ENCODE measurements at regions not wholly inside any gene's neighbourhood (a gene's known extent, or its start where the extent isn't known, plus 50 kb on each side); places are given as distances from the start of the nearest gene placed in this dataset.

GRCh38 chr12:77406219-77406905 lies 341.0 kb upstream of the E2F7 start:
- no peak for DNase-seq (ENCODE audit: low spot score)

DNA sequence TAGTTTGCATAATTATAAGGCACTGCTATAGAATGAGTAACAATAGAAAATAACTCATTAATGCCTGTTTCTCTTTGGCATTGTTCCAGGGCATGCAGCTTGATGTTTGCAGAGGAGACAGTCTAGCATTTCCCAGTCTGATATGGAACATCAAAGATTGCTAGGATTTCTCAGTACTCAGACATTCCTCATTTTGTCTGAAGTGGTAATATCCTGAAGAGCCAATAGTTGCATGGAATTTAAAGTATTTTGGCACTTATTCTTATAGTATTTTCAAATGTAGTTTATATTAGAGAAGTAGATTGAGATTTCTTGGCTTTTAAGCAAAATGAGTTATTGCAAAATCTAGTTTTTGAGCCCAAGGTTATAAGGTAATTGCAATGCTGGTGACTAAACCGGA lies 337.3 kb upstream of the E2F7 start:
- no peak for DNase-seq (ENCODE audit: low spot score)

- DNase-seq (ENCODE audit: low spot score): no peak
Observed at GRCh38 chr12:77401770-77402081, 336.4 kb upstream of the E2F7 start.

DNA sequence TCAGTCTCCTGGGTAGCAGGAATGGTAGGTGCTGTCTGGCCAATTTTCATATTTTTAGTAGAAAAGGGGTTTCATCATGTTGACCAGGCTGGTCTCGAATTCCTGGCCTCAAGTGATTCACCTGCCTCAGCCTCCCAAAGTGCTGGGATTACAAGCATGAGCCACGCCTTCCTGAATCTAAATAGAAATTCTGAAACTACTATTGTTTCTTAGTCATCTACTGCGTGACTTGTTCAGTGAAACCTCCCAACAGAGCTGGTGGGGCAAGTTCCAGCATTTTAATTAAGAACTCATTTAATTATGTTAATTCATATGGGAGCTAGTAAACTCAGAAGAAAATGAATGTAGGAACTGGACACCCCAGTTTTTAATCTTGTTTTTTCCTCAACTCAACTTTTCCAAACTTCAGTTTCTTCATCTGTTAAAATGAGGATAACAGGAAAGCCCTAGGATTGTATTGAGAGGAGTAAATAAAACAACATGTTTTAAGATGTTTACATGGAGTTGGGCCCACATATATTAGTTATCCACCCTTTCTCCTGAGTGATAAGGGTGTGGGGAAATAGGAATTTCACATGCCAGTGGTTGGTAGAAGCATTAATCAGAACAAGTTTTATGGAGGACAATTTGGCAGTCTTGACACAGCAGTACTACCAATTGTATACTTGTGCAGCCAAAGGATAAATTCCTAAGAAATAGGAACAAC lies 335.8 kb upstream of the E2F7 start:
- no peak for DNase-seq (ENCODE audit: low spot score)

GRCh38 chr12:77392467-77393088 lies 327.2 kb upstream of the E2F7 start:
- DNase-seq (ENCODE audit: low spot score): no peak

- DNase-seq (ENCODE audit: low spot score): no peak
Observed at GRCh38 chr12:77388445-77389265, 323.3 kb upstream of the E2F7 start.

GRCh38 chr12:77387671-77388070 lies 322.3 kb upstream of the E2F7 start:
- no peak for DNase-seq (ENCODE audit: low spot score)

DNA sequence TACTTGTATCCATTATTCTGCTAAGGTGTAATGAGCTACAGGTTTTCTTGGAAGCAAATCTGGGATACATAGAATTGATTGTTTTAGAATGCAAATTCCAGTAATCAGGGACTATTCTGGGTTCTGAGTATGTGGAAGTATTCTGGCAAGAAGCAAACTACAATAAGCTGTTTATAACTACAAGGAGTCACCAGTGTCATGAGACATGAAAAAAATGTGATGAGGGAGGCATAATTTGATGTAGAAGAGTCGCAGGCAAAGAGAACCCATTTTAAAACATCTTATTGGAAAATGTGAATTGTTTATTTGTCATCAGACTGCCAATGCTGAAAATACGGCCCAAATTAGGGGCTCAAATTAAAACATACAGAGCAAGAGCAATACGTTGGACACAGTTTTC lies 321.8 kb upstream of the E2F7 start:
- no peak for DNase-seq (ENCODE audit: low spot score)

DNA sequence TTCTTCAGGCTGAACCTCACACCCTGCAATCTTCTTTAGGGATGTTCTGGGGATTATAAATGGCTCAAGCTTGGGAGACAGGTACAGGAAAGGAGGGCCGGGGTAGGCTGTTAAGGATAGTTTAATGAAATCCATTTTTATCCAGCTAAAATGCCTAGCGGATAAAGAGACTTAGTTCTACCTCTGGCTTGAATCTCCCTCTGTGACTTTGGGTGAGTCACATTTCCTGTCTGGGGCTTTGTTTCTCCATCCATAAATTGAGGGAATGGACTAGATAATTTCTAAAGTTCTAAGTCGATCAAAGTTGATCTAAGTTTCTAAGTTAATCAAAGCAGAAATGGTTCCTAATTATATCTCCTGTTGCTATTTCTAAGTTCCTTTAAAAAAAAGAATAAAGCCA lies 319.6 kb upstream of the E2F7 start:
- DNase-seq (ENCODE audit: low spot score): no peak

DNA sequence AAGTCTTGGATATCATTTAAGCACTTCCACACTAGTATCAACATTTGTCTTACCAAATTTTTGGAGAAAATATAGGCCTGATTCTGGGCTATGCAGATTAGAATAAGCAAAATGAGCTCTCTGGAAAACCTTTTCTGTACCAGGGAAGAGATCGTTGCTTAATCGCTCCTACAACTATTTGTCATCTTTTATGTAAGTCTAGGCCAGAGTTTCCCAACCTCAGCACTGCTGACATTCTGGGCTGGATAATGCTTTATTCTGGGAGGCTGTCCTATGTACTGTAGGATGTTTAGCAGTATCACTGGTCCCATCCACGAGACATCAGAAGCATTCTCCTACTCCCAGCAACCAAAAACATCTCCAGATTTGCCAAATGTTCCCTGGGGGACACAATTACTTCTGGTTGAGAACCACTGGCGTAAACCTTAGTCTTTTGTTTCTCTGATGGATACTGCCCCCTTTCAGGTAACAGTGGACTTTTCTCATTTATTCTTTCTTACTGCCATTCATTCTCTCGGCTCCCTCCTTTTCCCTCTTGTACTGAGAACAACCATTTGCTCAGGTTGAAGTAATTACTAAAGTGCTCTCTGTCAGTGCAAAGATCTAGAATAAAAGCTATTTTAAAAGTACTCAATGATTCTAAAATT lies 316.9 kb upstream of the E2F7 start:
- DNase-seq (ENCODE audit: low spot score): no peak

DNA sequence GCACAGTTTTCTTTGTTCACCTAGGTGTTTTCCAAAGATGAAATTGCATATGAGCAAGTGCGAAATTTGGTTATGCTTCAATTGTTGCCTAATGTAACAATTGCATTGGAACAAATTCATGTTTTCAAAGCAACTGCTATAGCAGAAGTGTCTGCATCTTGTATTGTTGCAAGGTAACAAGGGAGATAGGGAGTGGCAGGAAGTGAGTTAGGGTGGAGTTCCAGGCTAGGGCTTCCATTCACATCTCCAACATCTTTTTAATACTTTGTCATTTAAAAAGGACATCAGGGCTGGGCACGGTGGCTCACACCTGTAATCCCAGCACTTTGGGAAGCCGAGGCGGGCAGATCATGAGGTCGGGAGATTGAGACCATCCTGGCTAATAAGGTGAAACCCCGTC lies 312.3 kb upstream of the E2F7 start:
- no peak for DNase-seq (ENCODE audit: low spot score)

GRCh38 chr12:77377116-77377515 lies 311.7 kb upstream of the E2F7 start:
- no peak for DNase-seq (ENCODE audit: low spot score)

DNA sequence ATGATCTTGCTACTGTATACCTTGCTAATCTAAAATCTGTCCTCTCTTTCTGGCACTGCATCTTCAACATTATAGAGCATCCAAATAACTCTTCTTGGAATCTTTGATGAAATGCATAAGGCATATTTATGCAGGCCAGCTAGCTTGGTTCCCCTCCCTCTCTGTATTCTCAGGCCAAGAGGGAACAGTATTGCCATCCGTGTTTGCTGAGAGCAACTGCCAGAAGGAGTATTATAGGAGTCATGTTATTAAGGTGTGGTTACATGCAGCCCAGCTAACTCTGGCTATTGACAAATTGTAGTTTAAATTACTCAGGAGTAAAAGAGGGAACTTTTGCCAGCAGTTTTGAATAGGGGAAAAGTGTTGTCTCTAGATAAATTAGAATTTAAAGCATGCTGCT lies 309.3 kb upstream of the E2F7 start:
- no peak for DNase-seq (ENCODE audit: low spot score)

GRCh38 chr12:77372494-77372893 lies 307.1 kb upstream of the E2F7 start:
- DNase-seq (ENCODE audit: low spot score): no peak

- no peak for DNase-seq (ENCODE audit: low spot score)
Observed at GRCh38 chr12:77372026-77372425, 306.7 kb upstream of the E2F7 start.

- no peak for DNase-seq (ENCODE audit: low spot score)
Observed at GRCh38 chr12:77368379-77368778, 303.0 kb upstream of the E2F7 start.

GRCh38 chr12:77366616-77367015 lies 301.2 kb upstream of the E2F7 start:
- DNase-seq (ENCODE audit: low spot score): no peak

DNA sequence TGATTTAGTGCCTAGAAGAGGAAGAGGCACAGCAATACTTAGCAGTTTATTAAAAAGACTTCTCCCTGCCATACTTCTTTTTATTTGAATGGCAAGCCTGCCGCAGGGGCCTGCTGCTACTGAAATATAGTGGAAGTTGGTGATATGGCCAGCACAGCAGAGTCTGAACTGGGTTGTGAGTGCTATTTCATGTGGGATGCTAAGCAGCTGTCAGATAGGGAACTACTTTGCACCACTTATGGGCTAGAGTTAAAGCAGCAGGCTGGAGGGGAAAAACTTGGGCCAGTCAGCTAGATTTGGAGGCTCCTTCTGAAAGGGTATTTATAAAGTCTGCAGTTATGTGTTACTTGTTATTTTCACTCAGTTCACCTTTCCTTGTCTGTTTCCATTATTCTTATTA lies 299.0 kb upstream of the E2F7 start:
- no peak for DNase-seq (ENCODE audit: low spot score)

- no peak for DNase-seq (ENCODE audit: low spot score)
Observed at GRCh38 chr12:77362509-77363210, 297.3 kb upstream of the E2F7 start.

DNA sequence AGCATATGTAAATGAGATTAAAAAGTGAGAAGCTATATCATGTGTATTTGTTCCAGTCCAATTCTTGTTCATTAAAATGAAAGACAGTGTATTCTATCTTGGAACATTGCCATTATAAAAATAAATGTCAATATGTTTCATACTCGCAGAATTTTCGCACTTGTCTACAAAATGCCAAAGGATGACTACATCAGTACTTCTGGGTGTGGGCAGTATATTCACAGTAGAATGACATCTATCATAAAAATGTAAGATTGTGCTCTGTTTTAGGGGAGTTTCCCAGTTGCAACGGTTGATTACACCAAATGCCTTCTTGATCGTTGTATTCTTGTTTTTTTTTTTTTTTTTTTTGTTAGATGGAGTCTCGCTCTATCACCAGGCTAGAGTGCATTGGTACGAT lies 292.3 kb upstream of the E2F7 start:
- DNase-seq (ENCODE audit: low spot score): no peak

DNA sequence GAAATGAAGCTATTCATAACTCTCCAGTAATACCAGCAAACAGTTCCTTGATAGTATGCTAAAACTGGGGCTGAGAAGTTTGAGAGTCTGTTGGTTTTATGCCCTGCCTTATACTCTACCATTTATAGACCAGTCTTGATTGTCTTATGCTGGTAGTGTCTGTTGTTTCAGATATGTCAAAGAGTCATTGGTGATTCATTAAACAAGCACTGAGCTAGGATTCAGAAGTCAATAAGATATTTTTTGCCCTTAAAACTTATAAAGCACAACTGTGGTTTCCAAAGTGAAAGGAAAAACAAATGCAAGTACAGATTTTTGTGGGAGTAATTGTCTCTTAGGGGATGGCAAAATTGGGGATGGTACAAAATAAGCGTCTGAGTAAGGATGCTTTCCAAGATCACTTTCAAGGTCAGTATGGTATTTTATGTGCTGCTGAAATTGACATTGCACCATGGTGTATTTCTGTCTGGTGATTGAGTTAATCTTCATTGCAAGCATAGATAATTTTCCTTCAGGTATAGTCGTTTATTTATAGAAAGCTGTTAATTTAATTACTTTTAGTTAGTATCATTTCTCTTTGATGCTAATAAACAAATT lies 289.5 kb upstream of the E2F7 start:
- no peak for DNase-seq (ENCODE audit: low spot score)
